H9 (cell line): ENCODE measurements at regions not wholly inside any gene's neighbourhood (a gene's known extent, or its start where the extent isn't known, plus 50 kb on each side); places are given as distances from the start of the nearest gene placed in this dataset.

Source experiments
- DNase-seq: peaks from one replicate; pipeline ENCODE4 v3.0.0-alpha.2; 2017
- H2AFZ ChIP-seq: one replicate; pipeline ENCODE4 v1.6.1; 2013; ENCODE audit warnings: mild to moderate bottlenecking, low read length, control low read depth, moderate library complexity
- H2AK5ac ChIP-seq: 2 replicates; pipeline ENCODE4 v1.6.1; 2013; ENCODE audit warnings: low read length, control low read depth, mixed read lengths; ENCODE audit not compliant: insufficient read length
- H2BK120ac ChIP-seq: one replicate; pipeline ENCODE4 v1.6.1; 2013; ENCODE audit warnings: low read depth, mild to moderate bottlenecking, low read length, control low read depth, inconsistent platforms; ENCODE audit not compliant: poor library complexity, severe bottlenecking
- H2BK12ac ChIP-seq: 2 replicates; pipeline ENCODE4 v1.6.1; 2013; ENCODE audit warnings: low read length, control low read depth, mixed read lengths, low read depth; ENCODE audit not compliant: insufficient read length
- H2BK15ac ChIP-seq: 2 replicates; pipeline ENCODE4 v1.6.1; 2013; ENCODE audit warnings: low read depth, low read length, control low read depth
- H2BK20ac ChIP-seq: one replicate; pipeline ENCODE4 v1.6.1; 2013; ENCODE audit warnings: low read depth, mild to moderate bottlenecking, low read length, control low read depth, inconsistent platforms; ENCODE audit not compliant: poor library complexity, severe bottlenecking
- H2BK5ac ChIP-seq: 2 replicates; pipeline ENCODE4 v1.6.1; 2013; ENCODE audit warnings: low read length, control low read depth, mixed read lengths; ENCODE audit not compliant: insufficient read length
- H3K14ac ChIP-seq: 2 replicates; pipeline ENCODE4 v1.6.1; 2013; ENCODE audit warnings: low read length, control low read depth; ENCODE audit not compliant: insufficient read depth
- H3K18ac ChIP-seq: 2 replicates; pipeline ENCODE4 v1.6.1; 2013; ENCODE audit warnings: low read depth, mild to moderate bottlenecking, mixed read lengths, low read length, control low read depth; ENCODE audit not compliant: insufficient read length
- H3K23ac ChIP-seq: 2 replicates; pipeline ENCODE4 v1.6.1; 2013; ENCODE audit warnings: low read length, control low read depth, mixed read lengths, low read depth; ENCODE audit not compliant: insufficient read length
- H3K23me2 ChIP-seq: 2 replicates; pipeline ENCODE4 v1.6.1; 2013; ENCODE audit warnings: low read depth, mild to moderate bottlenecking, mixed read lengths, low read length, control low read depth; ENCODE audit not compliant: insufficient read length, poor library complexity, severe bottlenecking
- H3K27ac ChIP-seq: 2 replicates; pipeline ENCODE4 v1.5.1; 2013; ENCODE audit warnings: low read length, control low read depth, mixed read lengths, low read depth; ENCODE audit not compliant: insufficient read length
- H3K27me3 ChIP-seq: 2 replicates; pipeline ENCODE4 v1.6.1; 2013; ENCODE audit warnings: low read length, control low read depth, inconsistent platforms; ENCODE audit not compliant: insufficient read depth
- H3K4ac ChIP-seq: 2 replicates; pipeline ENCODE4 v1.6.1; 2013; ENCODE audit warnings: low read depth, mild to moderate bottlenecking, control low read depth, inconsistent platforms, low read length, moderate library complexity
- H3K4me1 ChIP-seq: 2 replicates; pipeline ENCODE4 v1.6.1; 2013; ENCODE audit warnings: low read length, control low read depth, inconsistent platforms; ENCODE audit not compliant: insufficient read depth
- H3K4me2 ChIP-seq: 2 replicates; pipeline ENCODE4 v1.6.1; 2013; ENCODE audit warnings: low read length, control low read depth, mixed read lengths; ENCODE audit not compliant: insufficient read length, insufficient read depth
- H3K56ac ChIP-seq: 2 replicates; pipeline ENCODE4 v1.6.1; 2013; ENCODE audit warnings: low read depth, mild to moderate bottlenecking, mixed read lengths, low read length, control low read depth; ENCODE audit not compliant: insufficient read length
- H3K79me1 ChIP-seq: 2 replicates; pipeline ENCODE4 v1.6.1; 2013; ENCODE audit warnings: low read depth, mild to moderate bottlenecking, moderate library complexity, low read length, control low read depth, inconsistent platforms; ENCODE audit not compliant: insufficient read depth, poor library complexity, severe bottlenecking
- H3K79me2 ChIP-seq: 2 replicates; pipeline ENCODE4 v1.6.1; 2013; ENCODE audit warnings: low read length, control low read depth, inconsistent platforms; ENCODE audit not compliant: insufficient read depth
- H3K9ac ChIP-seq: 2 replicates; pipeline ENCODE4 v1.6.1; 2013; ENCODE audit warnings: low read length, control low read depth, mixed read lengths; ENCODE audit not compliant: insufficient read length; ENCODE audit errors: extremely low read depth
- H3K9me3 ChIP-seq: one replicate; pipeline ENCODE4 v1.6.1; 2013; ENCODE audit warnings: low read depth, low read length, inconsistent platforms; ENCODE audit not compliant: control insufficient read depth
- H3T11ph ChIP-seq: one replicate; pipeline ENCODE4 v1.6.1; 2013; ENCODE audit warnings: mild to moderate bottlenecking, low read length, control low read depth, inconsistent platforms
- H4K20me1 ChIP-seq: one replicate; pipeline ENCODE4 v1.6.1; 2013; ENCODE audit not compliant: control insufficient read depth, insufficient read length, insufficient read depth
- H4K5ac ChIP-seq: 2 replicates; pipeline ENCODE4 v1.6.1; 2013; ENCODE audit warnings: low read depth, mild to moderate bottlenecking, mixed read lengths, low read length, control low read depth; ENCODE audit not compliant: insufficient read length
- H4K8ac ChIP-seq: replicated peaks from 2 replicates; pipeline ENCODE4 v1.6.1; 2013; ENCODE audit warnings: low read length, control low read depth, mixed read lengths, low read depth; ENCODE audit not compliant: insufficient read length
- H4K91ac ChIP-seq: 2 replicates; pipeline ENCODE4 v1.6.1; 2013; ENCODE audit warnings: low read depth, mild to moderate bottlenecking, moderate library complexity, mixed read lengths, low read length, control low read depth; ENCODE audit not compliant: insufficient read length
- H3K27ac Mint-ChIP-seq, 3 experiments: 2 replicates in 2 of 3; 3 replicates in 1 of 3; pipeline ENCODE4 v1.8.0; 2020 to 2021; ENCODE audit warnings: mixed read lengths in 3 of 3, mild to moderate bottlenecking in 1 of 3, moderate library complexity in 1 of 3
- H3K27me3 Mint-ChIP-seq: 2 replicates; pipeline ENCODE4 v1.8.0; 2021; ENCODE audit warnings: low read depth, mild to moderate bottlenecking, moderate library complexity, mixed read lengths
- H3K36me3 Mint-ChIP-seq, 3 experiments: 2 replicates in 2 of 3; 3 replicates in 1 of 3; pipeline ENCODE4 v1.8.0; 2020 to 2021; ENCODE audit warnings: low read depth in 3 of 3, mixed read lengths in 3 of 3; ENCODE audit not compliant: insufficient read depth in 1 of 3
- H3K4me1 Mint-ChIP-seq, 2 experiments: 2 replicates each; pipeline ENCODE4 v1.8.0; 2020; ENCODE audit warnings: mixed read lengths in 2 of 2
- H3K4me3 Mint-ChIP-seq, 2 experiments: 2 replicates in 1 of 2; 3 replicates in 1 of 2; pipeline ENCODE4 v1.8.0; 2020 to 2021; ENCODE audit warnings: mild to moderate bottlenecking in 2 of 2, mixed read lengths in 2 of 2, moderate library complexity in 1 of 2
- H3K9me3 Mint-ChIP-seq, 2 experiments: 2 replicates in 1 of 2; 3 replicates in 1 of 2; pipeline ENCODE4 v1.8.0; 2020; ENCODE audit warnings: mild to moderate bottlenecking in 2 of 2, mixed read lengths in 2 of 2, moderate library complexity in 1 of 2
- WGBS: extraction: QIAGEN DNeasy Blood & Tissue Kit; methylation state at CpG from one replicate; pipeline ENCODE4 v1.1.7; 2013; ENCODE audit warnings: missing lambda C conversion rate, low lambda C conversion rate, mixed read lengths; ENCODE audit not compliant: insufficient read length; ENCODE audit errors: extremely low coverage; 5-methylcytosine and 5-hydroxymethylcytosine counted together
- TF ChIP-seq, protein P1 (sequence below): fragments of 200-600 bp; sonication (generic); conservative IDR thresholded peaks from 3 replicates; pipeline ENCODE4 v1.8.0; 2021; ENCODE audit warnings: antibody characterized with exemption, mild to moderate bottlenecking

GRCh38 chr4:129278868-129279267 lies 182.9 kb downstream of the C4orf33 start:
- no peaks in the 10 kb centered on the region for H3K36me3 Mint-ChIP-seq
- H3K4me3 Mint-ChIP-seq, result no peak overlapping the region
- Histone ChIP-seq H3K9ac (no peak overlapping the region), H4K20me1 (no peaks in the 10 kb centered on the region), H2BK15ac (no peak overlapping the region), H4K8ac (no peak overlapping the region), H3K9me3 (no peaks in the 10 kb centered on the region), H2AK5ac (no peak overlapping the region), H3K18ac (no peak overlapping the region), H2BK120ac (no peak overlapping the region), H2BK20ac (no peak overlapping the region), H4K5ac (no peak overlapping the region), H2AFZ (no peak overlapping the region), H3T11ph (no peak overlapping the region), H3K23me2 (no peaks in the 10 kb centered on the region), H3K4me1 (no peaks in the 10 kb centered on the region), H4K91ac (no peak overlapping the region), H2BK12ac (no peak overlapping the region), H3K79me1 (no peaks in the 10 kb centered on the region), H3K4ac (no peak overlapping the region), H3K56ac (no peak overlapping the region), H3K27me3 (no peaks in the 10 kb centered on the region), H3K14ac (no peak overlapping the region), H3K4me2 (no peak overlapping the region), H3K23ac (no peak overlapping the region), H3K79me2 (no peaks in the 10 kb centered on the region), H2BK5ac (no peak overlapping the region), H3K27ac (no peak overlapping the region)
- no peaks in the 10 kb centered on the region for H3K9me3 Mint-ChIP-seq
- no peaks in the 10 kb centered on the region for H3K4me1 Mint-ChIP-seq
- TF ChIP-seq, protein P1, sequence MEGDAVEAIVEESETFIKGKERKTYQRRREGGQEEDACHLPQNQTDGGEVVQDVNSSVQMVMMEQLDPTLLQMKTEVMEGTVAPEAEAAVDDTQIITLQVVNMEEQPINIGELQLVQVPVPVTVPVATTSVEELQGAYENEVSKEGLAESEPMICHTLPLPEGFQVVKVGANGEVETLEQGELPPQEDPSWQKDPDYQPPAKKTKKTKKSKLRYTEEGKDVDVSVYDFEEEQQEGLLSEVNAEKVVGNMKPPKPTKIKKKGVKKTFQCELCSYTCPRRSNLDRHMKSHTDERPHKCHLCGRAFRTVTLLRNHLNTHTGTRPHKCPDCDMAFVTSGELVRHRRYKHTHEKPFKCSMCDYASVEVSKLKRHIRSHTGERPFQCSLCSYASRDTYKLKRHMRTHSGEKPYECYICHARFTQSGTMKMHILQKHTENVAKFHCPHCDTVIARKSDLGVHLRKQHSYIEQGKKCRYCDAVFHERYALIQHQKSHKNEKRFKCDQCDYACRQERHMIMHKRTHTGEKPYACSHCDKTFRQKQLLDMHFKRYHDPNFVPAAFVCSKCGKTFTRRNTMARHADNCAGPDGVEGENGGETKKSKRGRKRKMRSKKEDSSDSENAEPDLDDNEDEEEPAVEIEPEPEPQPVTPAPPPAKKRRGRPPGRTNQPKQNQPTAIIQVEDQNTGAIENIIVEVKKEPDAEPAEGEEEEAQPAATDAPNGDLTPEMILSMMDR, result no peak
- H3K27me3 Mint-ChIP-seq, result no peaks in the 10 kb centered on the region
- WGBS, result no CpG with 5 or more reads among the region's 1 CpG
- no peak overlapping the region for H3K27ac Mint-ChIP-seq
- DNase-seq, result no peak
